RWPE1 (cell line): ENCODE measurements at regions not wholly inside any gene's neighbourhood (a gene's known extent, or its start where the extent isn't known, plus 50 kb on each side); places are given as distances from the start of the nearest gene placed in this dataset.
A peak's percentile ranks its signal among the peaks of the same experiment; 100 is the strongest.

ENCODE experiments used
- CTCF ChIA-PET: fragments of 350-600 bp; sonication (Branson Sonifier 250); formaldehyde crosslinking; extraction: SDS; loops from one replicate; lab custom pipeline; 2021; lab: Yijun Ruan, JAX
- POLR2A ChIA-PET: fragments of 400-600 bp; formaldehyde crosslinking; extraction: SDS; loops from one replicate; lab custom pipeline; 2020; ENCODE audit warnings: antibody characterized with exemption; ENCODE audit not compliant: low non-redundant PET; lab: Yijun Ruan, JAX
- DNase-seq: peaks from one replicate; pipeline ENCODE4 v3.0.0; 2012; ENCODE audit warnings: low spot score
- H3K27ac ChIP-seq: fragments of 450-650 bp; 2 replicates; pipeline ENCODE4 v1.5.1; 2017
- CTCF ChIP-seq: fragments of 450-650 bp; conservative IDR thresholded peaks from 2 replicates; pipeline ENCODE4 v1.5.1; 2017; ENCODE audit warnings: low read depth, mild to moderate bottlenecking

DNA sequence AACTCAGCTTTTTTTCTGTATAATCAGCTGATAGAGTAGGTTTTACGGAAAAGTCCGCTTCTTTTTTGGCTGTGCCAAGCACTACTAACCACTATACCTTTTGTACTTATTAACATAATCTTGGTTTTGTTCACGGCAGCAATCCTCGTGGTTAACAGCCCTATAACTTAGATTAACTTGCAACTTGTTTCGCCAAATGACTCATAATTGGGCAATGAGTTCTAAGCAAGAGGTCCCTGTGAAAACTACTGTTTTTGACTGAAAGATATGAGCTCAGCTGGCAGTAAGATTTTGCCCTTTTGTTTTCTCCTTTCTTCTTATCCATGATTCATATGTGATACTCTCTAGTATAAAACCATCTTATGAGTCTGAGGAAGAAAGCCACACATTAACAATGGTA, 345.0 kb upstream of the PCDH15 start:
- CTCF ChIA-PET: interaction anchor here (0.5 to 1.0 kb wide), 2 partner anchors 71 to 484 kb away, joined by 3 to 5 read pairs; no protein-coding TSS in a partner anchor
- DNase-seq: peak; percentile 2
- TF ChIP-seq CTCF: no peak
- H3K27ac ChIP-seq: no peak overlapping the region
- POLR2A ChIA-PET: no interaction called here

GRCh38 chr10:55144001-55144400, 343.0 kb upstream of the PCDH15 start:
- no peak overlapping the region for H3K27ac ChIP-seq
- ChIA-PET CTCF (interaction anchor here (0.6 to 1.2 kb wide), 3 partner anchors 41 to 1419 kb away, joined by 3 read pairs; no protein-coding TSS in a partner anchor), POLR2A (no interaction called here)
- TF ChIP-seq CTCF: no peak
- peak; percentile 4 for DNase-seq

DNA sequence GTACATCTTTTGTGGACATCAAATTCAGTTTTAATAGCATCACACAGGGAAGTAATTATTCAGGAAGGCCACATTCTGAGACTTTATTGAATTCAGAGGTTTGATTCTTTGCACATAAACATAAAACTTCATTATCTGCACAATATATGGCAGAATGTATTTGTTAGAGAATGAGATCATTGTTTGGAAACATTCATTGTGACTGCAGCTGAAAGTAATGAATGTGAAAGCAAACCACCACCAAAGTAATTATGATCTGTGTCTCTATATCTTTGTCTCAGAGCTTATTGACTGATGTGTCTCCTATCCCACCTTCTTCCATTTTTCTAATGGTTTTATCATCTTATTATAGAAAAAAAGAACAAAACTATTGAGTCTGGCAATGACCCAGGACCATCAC, 340.9 kb upstream of the PCDH15 start:
- ChIA-PET CTCF (no interaction called here), POLR2A (no interaction called here)
- no peak for DNase-seq
- no peak overlapping the region for H3K27ac ChIP-seq
- TF ChIP-seq CTCF: no peak

DNA sequence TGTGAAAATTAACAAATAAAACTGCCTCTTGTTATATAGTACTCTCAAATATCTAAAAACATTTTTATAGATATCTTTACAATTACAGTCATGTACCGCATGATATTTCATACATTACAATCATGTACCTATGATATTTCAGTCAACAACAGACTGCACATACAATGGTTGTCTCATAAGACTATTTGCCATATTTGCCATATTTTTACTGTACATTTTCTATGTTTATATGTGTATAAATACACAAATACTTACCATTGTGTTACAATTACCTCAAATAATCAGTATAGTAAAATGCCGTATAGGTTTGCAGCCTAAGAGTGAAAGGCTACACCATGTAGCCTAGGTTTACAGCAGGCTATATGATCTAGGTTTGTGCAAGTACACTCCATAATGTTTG, 336.0 kb upstream of the PCDH15 start:
- ChIA-PET CTCF (interaction anchor here (0.6 kb wide), 1 partner anchor 720 kb away, joined by 4 read pairs; no protein-coding TSS in a partner anchor), POLR2A (no interaction called here)
- no peak for TF ChIP-seq CTCF
- no peak for DNase-seq
- H3K27ac ChIP-seq: no peak overlapping the region

GRCh38 chr10:55104738-55105137, 303.7 kb upstream of the PCDH15 start:
- POLR2A ChIA-PET: no interaction called here
- no peak overlapping the region for H3K27ac ChIP-seq
- TF ChIP-seq CTCF: no peak
- no peak for DNase-seq
- CTCF ChIA-PET: no interaction called here

DNA sequence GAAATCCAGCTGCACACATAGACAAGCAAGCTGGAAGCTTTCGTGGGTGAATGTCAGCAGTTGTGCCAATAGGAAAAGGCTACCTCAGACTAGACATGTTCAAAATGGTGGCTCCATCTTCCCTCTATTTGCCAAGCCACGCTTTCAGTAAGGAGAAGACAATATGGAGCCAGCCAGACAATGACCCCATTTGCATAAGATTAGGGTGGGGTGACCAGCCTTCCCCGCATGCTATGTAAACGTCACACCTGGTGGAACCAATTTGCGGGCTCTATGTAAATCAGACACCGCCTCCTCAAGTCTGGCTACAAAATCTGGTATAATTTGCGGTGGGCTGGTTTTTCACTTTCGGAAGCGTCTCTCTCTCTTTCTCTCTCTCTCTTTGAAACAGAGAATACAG, 297.4 kb upstream of the PCDH15 start:
- H3K27ac ChIP-seq: no peak overlapping the region
- no peak for DNase-seq
- CTCF ChIA-PET: no interaction called here
- TF ChIP-seq CTCF: no peak
- POLR2A ChIA-PET: no interaction called here
